Glutamatergic neuron (in vitro differentiated cells): ENCODE measurements at regions not wholly inside any gene's neighbourhood (a gene's known extent, or its start where the extent isn't known, plus 50 kb on each side); places are given as distances from the start of the nearest gene placed in this dataset.

Experiments
- DNase-seq: peaks from one replicate; pipeline ENCODE4 v3.0.0; 2022
- H3K27ac Mint-ChIP-seq: one replicate; pipeline ENCODE4 v1.8.0; 2020; ENCODE audit warnings: mild to moderate bottlenecking, mixed read lengths, inconsistent platforms; ENCODE audit not compliant: unreplicated experiment
- H3K27me3 Mint-ChIP-seq: one replicate; pipeline ENCODE4 v1.8.0; 2020; ENCODE audit warnings: mild to moderate bottlenecking, moderate library complexity, mixed read lengths, inconsistent platforms; ENCODE audit not compliant: unreplicated experiment
- H3K36me3 Mint-ChIP-seq: one replicate; pipeline ENCODE4 v1.8.0; 2020; ENCODE audit warnings: mild to moderate bottlenecking, mixed read lengths, inconsistent platforms; ENCODE audit not compliant: unreplicated experiment
- H3K4me1 Mint-ChIP-seq: one replicate; pipeline ENCODE4 v1.8.0; 2020; ENCODE audit warnings: mild to moderate bottlenecking, low read depth, mixed read lengths, inconsistent platforms; ENCODE audit not compliant: unreplicated experiment
- H3K4me3 Mint-ChIP-seq: one replicate; pipeline ENCODE4 v1.8.0; 2020; ENCODE audit warnings: mild to moderate bottlenecking, mixed read lengths, inconsistent platforms; ENCODE audit not compliant: unreplicated experiment
- H3K9me3 Mint-ChIP-seq: one replicate; pipeline ENCODE4 v1.8.0; 2020; ENCODE audit warnings: mild to moderate bottlenecking, moderate library complexity, mixed read lengths, inconsistent platforms; ENCODE audit not compliant: unreplicated experiment
- TF ChIP-seq, protein P1 (sequence below): fragments of 200-600 bp; sonication (generic); IDR thresholded peaks from one replicate; pipeline ENCODE4 v1.5.0; 2021; ENCODE audit not compliant: partially characterized antibody, unreplicated experiment

DNA sequence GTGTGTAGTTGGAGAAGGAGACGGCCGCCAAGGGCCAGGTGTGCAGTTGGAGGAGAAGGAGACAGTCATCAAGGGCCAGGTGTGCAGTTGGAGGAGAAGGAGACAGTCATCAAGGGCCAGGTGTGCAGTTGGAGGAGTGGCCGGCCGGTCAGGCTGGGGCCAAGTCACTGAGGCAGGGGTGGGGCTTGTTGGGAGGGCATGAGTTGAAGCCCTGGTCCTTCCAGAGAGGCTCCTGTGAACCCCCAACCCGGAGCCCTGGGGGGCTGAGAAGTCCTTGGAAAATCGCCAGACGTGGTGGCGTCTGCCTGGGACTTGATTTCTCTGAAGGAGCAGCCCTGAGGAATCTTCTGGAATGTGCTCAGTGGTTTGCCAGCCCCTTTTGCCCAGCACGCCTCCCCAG is 1320.5 kb downstream of the BRD1 start:
- no peak overlapping the region for H3K4me3 Mint-ChIP-seq
- H3K27me3 Mint-ChIP-seq, result no peaks in the 10 kb centered on the region
- H3K27ac Mint-ChIP-seq, result no peak overlapping the region
- peaks cover 6% of the 10 kb centered on the region for H3K36me3 Mint-ChIP-seq
- no peaks in the 10 kb centered on the region for H3K4me1 Mint-ChIP-seq
- H3K9me3 Mint-ChIP-seq, result peaks cover 14% of the 10 kb centered on the region
- DNase-seq, result no peak
- TF ChIP-seq, protein P1, sequence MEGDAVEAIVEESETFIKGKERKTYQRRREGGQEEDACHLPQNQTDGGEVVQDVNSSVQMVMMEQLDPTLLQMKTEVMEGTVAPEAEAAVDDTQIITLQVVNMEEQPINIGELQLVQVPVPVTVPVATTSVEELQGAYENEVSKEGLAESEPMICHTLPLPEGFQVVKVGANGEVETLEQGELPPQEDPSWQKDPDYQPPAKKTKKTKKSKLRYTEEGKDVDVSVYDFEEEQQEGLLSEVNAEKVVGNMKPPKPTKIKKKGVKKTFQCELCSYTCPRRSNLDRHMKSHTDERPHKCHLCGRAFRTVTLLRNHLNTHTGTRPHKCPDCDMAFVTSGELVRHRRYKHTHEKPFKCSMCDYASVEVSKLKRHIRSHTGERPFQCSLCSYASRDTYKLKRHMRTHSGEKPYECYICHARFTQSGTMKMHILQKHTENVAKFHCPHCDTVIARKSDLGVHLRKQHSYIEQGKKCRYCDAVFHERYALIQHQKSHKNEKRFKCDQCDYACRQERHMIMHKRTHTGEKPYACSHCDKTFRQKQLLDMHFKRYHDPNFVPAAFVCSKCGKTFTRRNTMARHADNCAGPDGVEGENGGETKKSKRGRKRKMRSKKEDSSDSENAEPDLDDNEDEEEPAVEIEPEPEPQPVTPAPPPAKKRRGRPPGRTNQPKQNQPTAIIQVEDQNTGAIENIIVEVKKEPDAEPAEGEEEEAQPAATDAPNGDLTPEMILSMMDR, result no peak

DNA sequence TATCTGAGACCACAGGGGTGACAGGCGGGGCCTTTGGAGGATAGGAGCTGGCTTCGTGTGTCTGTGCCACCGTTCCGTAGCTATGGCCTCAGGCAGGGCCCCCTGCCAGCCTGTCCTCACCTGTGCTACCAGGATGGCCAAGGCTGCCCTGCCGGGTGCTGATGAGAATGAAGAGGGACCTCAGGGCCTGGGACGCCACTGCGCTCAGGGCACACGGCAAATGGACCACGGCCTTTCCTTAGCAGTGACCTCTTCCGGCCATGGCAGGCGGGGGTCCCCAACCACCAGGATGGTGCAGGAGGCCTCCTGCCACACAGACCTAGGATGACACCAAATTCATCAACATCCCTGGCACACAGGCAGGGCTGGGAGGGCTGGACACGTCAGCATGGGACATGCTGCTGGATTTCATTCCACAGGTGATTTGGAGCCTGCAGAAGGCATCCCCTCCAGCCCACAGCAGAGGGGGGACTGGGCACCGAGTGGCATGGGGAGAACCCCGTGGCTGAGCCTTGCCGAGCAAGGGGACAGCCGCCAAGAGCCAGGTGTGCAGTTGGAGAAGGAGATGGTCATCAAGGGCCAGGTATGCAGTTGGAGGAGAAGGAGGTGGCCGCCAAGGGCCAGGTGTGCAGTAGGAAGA is 1321.0 kb downstream of the BRD1 start:
- H3K4me3 Mint-ChIP-seq, result no peak overlapping the region
- H3K9me3 Mint-ChIP-seq, result peaks cover 14% of the 10 kb centered on the region
- peaks cover 6% of the 10 kb centered on the region for H3K36me3 Mint-ChIP-seq
- no peak overlapping the region for H3K27ac Mint-ChIP-seq
- no peaks in the 10 kb centered on the region for H3K27me3 Mint-ChIP-seq
- no peaks in the 10 kb centered on the region for H3K4me1 Mint-ChIP-seq
- TF ChIP-seq, protein P1, result no peak
- no peak for DNase-seq

DNA sequence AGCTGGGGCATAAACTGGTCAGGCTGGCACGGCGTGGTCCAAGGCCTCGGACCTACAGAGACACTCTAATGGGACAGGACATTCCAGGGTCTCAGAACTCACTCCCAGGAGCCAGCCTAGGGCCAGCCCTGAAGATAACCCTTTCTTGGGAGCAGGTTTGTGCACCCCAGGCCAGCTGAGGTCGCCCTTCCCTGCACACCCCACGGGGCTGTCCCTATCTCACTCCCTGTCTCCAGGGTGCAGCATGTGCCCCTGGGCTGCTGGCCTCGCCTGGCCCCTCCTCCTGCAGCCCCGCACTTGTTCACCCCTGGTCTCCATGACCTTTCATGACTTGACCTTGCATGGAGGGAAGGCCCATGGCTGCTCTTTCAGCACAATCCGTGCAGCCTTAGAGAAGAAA is 1321.8 kb downstream of the BRD1 start:
- Mint-ChIP-seq H3K4me3 (no peak overlapping the region), H3K9me3 (peaks cover 14% of the 10 kb centered on the region), H3K36me3 (peaks cover 6% of the 10 kb centered on the region), H3K4me1 (no peaks in the 10 kb centered on the region), H3K27ac (no peak overlapping the region), H3K27me3 (no peaks in the 10 kb centered on the region)
- peak; percentile 5 for DNase-seq
- TF ChIP-seq, protein P1, result no peak

DNA sequence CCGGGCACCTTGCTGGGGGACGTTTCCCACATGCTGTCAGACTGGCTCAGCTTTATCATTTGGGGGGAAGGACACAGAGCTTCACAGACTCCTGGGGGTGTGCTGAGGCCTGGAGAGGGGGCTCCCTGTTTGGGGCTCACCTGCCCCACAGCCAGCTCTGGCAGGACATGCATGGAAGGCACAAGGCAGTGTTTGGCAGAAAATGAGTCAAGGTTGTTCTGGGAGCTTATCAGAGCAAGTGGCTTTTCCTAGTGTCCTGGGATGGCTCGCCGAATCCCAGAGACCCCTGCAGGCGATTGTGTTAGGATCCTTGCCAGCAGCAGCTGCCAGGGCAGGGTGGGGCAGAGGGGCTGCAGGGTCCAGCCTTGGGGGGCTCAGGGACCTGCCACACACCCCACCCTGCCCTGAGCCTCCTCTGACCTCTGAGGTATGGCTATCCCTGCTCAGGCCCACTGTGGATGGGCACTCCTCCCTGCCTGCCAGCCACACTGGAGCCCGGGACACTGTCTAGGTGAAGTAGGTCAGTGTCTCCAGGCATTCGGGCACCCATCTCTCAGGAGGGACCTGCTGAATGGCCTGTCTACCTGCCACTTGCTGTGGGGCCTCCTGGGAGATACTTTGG is 1323.0 kb downstream of the BRD1 start:
- Mint-ChIP-seq H3K27me3 (peaks cover 2% of the 10 kb centered on the region), H3K4me1 (no peaks in the 10 kb centered on the region), H3K36me3 (peaks cover 6% of the 10 kb centered on the region), H3K27ac (no peak overlapping the region), H3K9me3 (peaks cover 12% of the 10 kb centered on the region), H3K4me3 (no peak overlapping the region)
- no peak for DNase-seq
- TF ChIP-seq, protein P1, result no peak

DNA sequence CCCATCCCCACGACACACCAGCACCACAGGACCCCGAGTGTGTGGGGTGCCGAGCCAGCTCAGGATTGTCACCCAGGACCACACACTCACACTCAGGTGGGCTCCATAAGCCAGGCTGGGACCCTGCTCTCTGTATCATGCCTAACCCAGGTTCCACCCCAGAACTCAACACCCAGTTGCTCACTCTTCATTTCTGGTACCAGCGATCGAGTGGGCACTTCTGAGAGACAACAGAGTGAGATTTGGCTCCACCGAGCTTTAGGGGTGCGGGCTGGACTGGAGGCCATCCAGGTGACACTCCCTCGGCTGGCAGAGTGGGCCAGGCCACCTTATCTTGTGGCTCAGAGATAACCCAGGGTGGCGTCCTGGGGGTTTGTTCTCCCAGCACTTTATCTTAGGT is 1323.8 kb downstream of the BRD1 start:
- peaks cover 5% of the 10 kb centered on the region for H3K27me3 Mint-ChIP-seq
- peaks cover 5% of the 10 kb centered on the region for H3K36me3 Mint-ChIP-seq
- TF ChIP-seq, protein P1, result no peak
- no peak overlapping the region for H3K27ac Mint-ChIP-seq
- H3K4me3 Mint-ChIP-seq, result no peak overlapping the region
- peaks cover 2% of the 10 kb centered on the region for H3K4me1 Mint-ChIP-seq
- peaks cover 12% of the 10 kb centered on the region for H3K9me3 Mint-ChIP-seq
- no peak for DNase-seq
